ENCODE measurements at regions not wholly inside any gene's neighbourhood (a gene's known extent, or its start where the extent isn't known, plus 50 kb on each side); places are given as distances from the start of the nearest gene placed in this dataset.

GRCh38 chr10:124214610-124215375 lies 121.4 kb upstream of the CHST15 start:
- H4K20me1 ChIP-seq (ENCODE audit: low read depth) = no peaks in the 10 kb centered on the region
- H3K4me3 Mint-ChIP-seq = no peak overlapping the region
- no peak for DNase-seq (ENCODE audit: low spot score)
- no peaks in the 10 kb centered on the region for H3K4me1 ChIP-seq
- peaks cover 7% of the 10 kb centered on the region for H3K4me1 Mint-ChIP-seq
- no peaks in the 10 kb centered on the region for H3K36me3 ChIP-seq
- no peak overlapping the region for H3K4me2 ChIP-seq
- peaks cover 9% of the 10 kb centered on the region for H3K9me3 Mint-ChIP-seq
- no peaks in the 10 kb centered on the region for H3K79me2 ChIP-seq (ENCODE audit: low read depth)
- no peak overlapping the region for H3K9ac ChIP-seq
- no peak overlapping the region for H3K4me3 ChIP-seq
- no peaks in the 10 kb centered on the region for H3K27me3 ChIP-seq
- TF ChIP-seq CTCF (IDR thresholded peaks at IDR 0.05) = no peak
- no peak for TF ChIP-seq EZH2 (IDR thresholded peaks at IDR 0.05)
- TF ChIP-seq EZH2phosphoT487 (IDR thresholded peaks at IDR 0.05) = no peak
- no peaks in the 10 kb centered on the region for H3K27me3 Mint-ChIP-seq (ENCODE audit: insufficient read depth, low read depth)
- H3K27ac Mint-ChIP-seq = no peak overlapping the region
- no peak overlapping the region for H2AFZ ChIP-seq (replicated peaks)
- no peak overlapping the region for H3K27ac ChIP-seq
- no peaks in the 10 kb centered on the region for H3F3A ChIP-seq (ENCODE audit: low read depth)
- H3K36me3 Mint-ChIP-seq = no peaks in the 10 kb centered on the region
- no peaks in the 10 kb centered on the region for H3K9me3 ChIP-seq (ENCODE audit: low read depth)

DNA sequence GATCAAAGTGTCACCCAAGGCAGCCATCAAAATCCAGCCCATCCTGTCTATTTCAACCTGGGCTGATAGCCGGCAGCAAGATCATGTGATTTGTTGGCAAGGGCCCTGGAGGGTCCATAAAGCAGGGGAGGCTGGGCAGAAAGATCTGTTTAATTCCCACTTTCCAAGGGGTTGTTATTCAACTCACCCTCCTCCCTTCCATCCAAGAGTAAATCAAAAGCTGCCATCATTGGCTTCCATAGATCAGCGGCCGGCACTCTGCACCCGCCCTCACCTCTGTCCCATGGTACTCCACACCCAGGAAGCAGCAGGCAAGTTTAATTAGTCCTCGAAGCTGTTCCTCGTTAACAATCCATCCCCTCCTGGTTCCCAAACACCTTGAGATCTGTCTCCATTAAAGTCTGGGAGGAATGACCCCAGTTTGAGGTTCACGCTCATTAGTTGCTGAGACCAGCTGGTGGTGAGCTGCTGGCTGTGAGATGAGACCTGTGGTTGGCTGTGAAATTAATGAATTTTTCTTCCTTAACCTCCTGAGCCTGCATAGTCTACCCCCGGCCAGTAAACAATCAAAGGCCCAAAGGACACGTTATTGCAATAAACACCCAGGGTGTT lies 120.6 kb upstream of the CHST15 start:
- H3K4me2 ChIP-seq = no peak overlapping the region
- no peaks in the 10 kb centered on the region for H3K79me2 ChIP-seq (ENCODE audit: low read depth)
- peaks cover 13% of the 10 kb centered on the region for H3K9me3 Mint-ChIP-seq
- no peaks in the 10 kb centered on the region for H3K4me1 ChIP-seq
- H3K4me3 Mint-ChIP-seq = no peak overlapping the region
- H3K4me1 Mint-ChIP-seq = peaks cover 7% of the 10 kb centered on the region
- no peaks in the 10 kb centered on the region for H4K20me1 ChIP-seq (ENCODE audit: low read depth)
- no peaks in the 10 kb centered on the region for H3K9me3 ChIP-seq (ENCODE audit: low read depth)
- no peak overlapping the region for H3K4me3 ChIP-seq
- H3K36me3 ChIP-seq = no peaks in the 10 kb centered on the region
- no peaks in the 10 kb centered on the region for H3K36me3 Mint-ChIP-seq
- no peak overlapping the region for H3K27ac Mint-ChIP-seq
- H3K9ac ChIP-seq = no peak overlapping the region
- H3K27me3 Mint-ChIP-seq (ENCODE audit: insufficient read depth, low read depth) = no peaks in the 10 kb centered on the region
- H3K27ac ChIP-seq = no peak overlapping the region
- no peak for TF ChIP-seq CTCF (IDR thresholded peaks at IDR 0.05)
- no peak for TF ChIP-seq EZH2phosphoT487 (IDR thresholded peaks at IDR 0.05)
- no peak for TF ChIP-seq EZH2 (IDR thresholded peaks at IDR 0.05)
- H2AFZ ChIP-seq (replicated peaks) = no peak overlapping the region
- H3F3A ChIP-seq (ENCODE audit: low read depth) = no peaks in the 10 kb centered on the region
- no peaks in the 10 kb centered on the region for H3K27me3 ChIP-seq
- DNase-seq (ENCODE audit: low spot score) = no peak

DNA sequence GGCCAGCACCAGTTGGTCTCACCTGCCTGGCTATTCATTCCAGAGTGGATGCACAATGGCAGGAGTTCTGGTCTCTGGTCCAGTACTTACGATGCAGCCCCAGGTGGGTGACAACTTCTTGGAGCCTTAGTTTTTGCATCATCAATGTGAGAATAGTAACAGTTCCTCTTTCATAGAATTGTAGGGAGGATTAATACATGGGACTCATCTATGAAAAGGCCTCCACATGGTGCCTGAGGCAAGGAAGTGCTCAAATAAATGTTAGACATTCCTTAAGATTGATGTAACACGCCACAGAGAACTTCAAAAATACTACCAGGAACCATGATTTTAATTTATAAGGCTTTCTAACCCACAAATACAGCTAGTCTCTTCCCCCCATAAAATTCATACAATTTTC lies 120.1 kb upstream of the CHST15 start:
- no peaks in the 10 kb centered on the region for H3K79me2 ChIP-seq (ENCODE audit: low read depth)
- no peaks in the 10 kb centered on the region for H3K9me3 ChIP-seq (ENCODE audit: low read depth)
- no peak overlapping the region for H3K4me2 ChIP-seq
- no peak overlapping the region for H3K4me3 ChIP-seq
- no peaks in the 10 kb centered on the region for H3K27me3 ChIP-seq
- no peaks in the 10 kb centered on the region for H3K27me3 Mint-ChIP-seq (ENCODE audit: insufficient read depth, low read depth)
- TF ChIP-seq CTCF (IDR thresholded peaks at IDR 0.05) (no peak), EZH2phosphoT487 (IDR thresholded peaks at IDR 0.05) (no peak), EZH2 (IDR thresholded peaks at IDR 0.05) (no peak)
- H3K4me1 ChIP-seq = no peaks in the 10 kb centered on the region
- no peak overlapping the region for H3K27ac ChIP-seq
- H3K36me3 ChIP-seq = no peaks in the 10 kb centered on the region
- no peak overlapping the region for H3K27ac Mint-ChIP-seq
- peaks cover 7% of the 10 kb centered on the region for H3K4me1 Mint-ChIP-seq
- no peaks in the 10 kb centered on the region for H4K20me1 ChIP-seq (ENCODE audit: low read depth)
- H3K9ac ChIP-seq = no peak overlapping the region
- no peak overlapping the region for H3K4me3 Mint-ChIP-seq
- DNase-seq (ENCODE audit: low spot score) = no peak
- H3K9me3 Mint-ChIP-seq = peaks cover 13% of the 10 kb centered on the region
- H3K36me3 Mint-ChIP-seq = no peaks in the 10 kb centered on the region
- no peak overlapping the region for H2AFZ ChIP-seq (replicated peaks)
- no peaks in the 10 kb centered on the region for H3F3A ChIP-seq (ENCODE audit: low read depth)
